ENCODE measurements at regions not wholly inside any gene's neighbourhood (a gene's known extent, or its start where the extent isn't known, plus 50 kb on each side); places are given as distances from the start of the nearest gene placed in this dataset.

GRCh38 chr18:28626756-28627155 is 449.8 kb upstream of the CDH2 start:
- TF ChIP-seq FOSL1 (IDR thresholded peaks at IDR 0.05; ENCODE audit: insufficient read depth, low read depth, low read length) (no peak), CEBPB (IDR thresholded peaks at IDR 0.05; ENCODE audit: low read depth, low read length) (no peak), BRCA1 (IDR thresholded peaks at IDR 0.05; ENCODE audit: low read depth, low read length) (no peak), RFX5 (IDR thresholded peaks at IDR 0.05; ENCODE audit: borderline replicate concordance, low read depth, low read length) (no peak), EP300 (IDR thresholded peaks at IDR 0.05; ENCODE audit: borderline replicate concordance in 1 of 2, low read depth in 2 of 2, low read length in 2 of 2) (no peak), CHD2 (IDR thresholded peaks at IDR 0.05; ENCODE audit: low read length) (no peak), GABPA (IDR thresholded peaks at IDR 0.05; ENCODE audit: borderline replicate concordance, insufficient read depth, low read length) (no peak)
- TF ChIP-seq, protein P1, sequence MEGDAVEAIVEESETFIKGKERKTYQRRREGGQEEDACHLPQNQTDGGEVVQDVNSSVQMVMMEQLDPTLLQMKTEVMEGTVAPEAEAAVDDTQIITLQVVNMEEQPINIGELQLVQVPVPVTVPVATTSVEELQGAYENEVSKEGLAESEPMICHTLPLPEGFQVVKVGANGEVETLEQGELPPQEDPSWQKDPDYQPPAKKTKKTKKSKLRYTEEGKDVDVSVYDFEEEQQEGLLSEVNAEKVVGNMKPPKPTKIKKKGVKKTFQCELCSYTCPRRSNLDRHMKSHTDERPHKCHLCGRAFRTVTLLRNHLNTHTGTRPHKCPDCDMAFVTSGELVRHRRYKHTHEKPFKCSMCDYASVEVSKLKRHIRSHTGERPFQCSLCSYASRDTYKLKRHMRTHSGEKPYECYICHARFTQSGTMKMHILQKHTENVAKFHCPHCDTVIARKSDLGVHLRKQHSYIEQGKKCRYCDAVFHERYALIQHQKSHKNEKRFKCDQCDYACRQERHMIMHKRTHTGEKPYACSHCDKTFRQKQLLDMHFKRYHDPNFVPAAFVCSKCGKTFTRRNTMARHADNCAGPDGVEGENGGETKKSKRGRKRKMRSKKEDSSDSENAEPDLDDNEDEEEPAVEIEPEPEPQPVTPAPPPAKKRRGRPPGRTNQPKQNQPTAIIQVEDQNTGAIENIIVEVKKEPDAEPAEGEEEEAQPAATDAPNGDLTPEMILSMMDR (IDR thresholded peaks at IDR 0.05; ENCODE audit: control extremely low read depth in 1 of 3, insufficient read depth in 1 of 3, low read depth in 1 of 3, low read length in 3 of 3): no peak
